H1 (cell line): ENCODE measurements at regions not wholly inside any gene's neighbourhood (a gene's known extent, or its start where the extent isn't known, plus 50 kb on each side); places are given as distances from the start of the nearest gene placed in this dataset.

Experiments used
- TF ChIP-seq, protein P1 (sequence below): IDR thresholded peaks from 2 replicates; pipeline ENCODE4 v1.6.1; 2012; ENCODE audit warnings: inconsistent platforms
- TF ChIP-seq, protein P2 (sequence below), 3 experiments: IDR thresholded peaks; 1 replicate in 2 of 3; 2 replicates in 1 of 3; pipeline versions ENCODE4 v1.5.1 to v1.6.1; 2011; ENCODE audit warnings: low read length in 3 of 3, mild to moderate bottlenecking in 3 of 3, inconsistent platforms in 2 of 3, low read depth in 1 of 3, moderate library complexity in 1 of 3; ENCODE audit not compliant: insufficient read depth in 1 of 3; ENCODE audit errors: control extremely low read depth in 1 of 3

DNA sequence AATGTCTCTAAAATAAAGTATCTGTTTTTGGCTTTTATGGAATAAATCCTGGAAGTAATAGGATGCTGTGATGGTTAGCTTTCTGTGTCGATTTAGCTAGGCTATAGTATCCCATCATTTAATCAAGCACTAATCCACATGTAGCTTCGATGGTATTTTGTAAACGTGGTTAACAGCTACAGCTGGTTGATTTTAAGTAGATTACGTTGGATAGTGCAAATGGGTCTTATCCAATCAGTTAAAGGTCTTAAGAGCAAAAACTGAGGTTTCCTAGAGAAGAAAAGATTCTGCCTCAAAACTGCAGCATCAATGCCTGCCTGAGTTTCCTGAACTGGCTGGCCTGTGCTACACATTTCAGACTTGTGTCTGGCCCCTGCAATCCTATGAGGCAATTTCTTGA lies 314.2 kb upstream of the SORL1-AS1 start:
- TF ChIP-seq, protein P1, sequence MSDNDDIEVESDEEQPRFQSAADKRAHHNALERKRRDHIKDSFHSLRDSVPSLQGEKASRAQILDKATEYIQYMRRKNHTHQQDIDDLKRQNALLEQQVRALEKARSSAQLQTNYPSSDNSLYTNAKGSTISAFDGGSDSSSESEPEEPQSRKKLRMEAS = no peak
- TF ChIP-seq, protein P2, sequence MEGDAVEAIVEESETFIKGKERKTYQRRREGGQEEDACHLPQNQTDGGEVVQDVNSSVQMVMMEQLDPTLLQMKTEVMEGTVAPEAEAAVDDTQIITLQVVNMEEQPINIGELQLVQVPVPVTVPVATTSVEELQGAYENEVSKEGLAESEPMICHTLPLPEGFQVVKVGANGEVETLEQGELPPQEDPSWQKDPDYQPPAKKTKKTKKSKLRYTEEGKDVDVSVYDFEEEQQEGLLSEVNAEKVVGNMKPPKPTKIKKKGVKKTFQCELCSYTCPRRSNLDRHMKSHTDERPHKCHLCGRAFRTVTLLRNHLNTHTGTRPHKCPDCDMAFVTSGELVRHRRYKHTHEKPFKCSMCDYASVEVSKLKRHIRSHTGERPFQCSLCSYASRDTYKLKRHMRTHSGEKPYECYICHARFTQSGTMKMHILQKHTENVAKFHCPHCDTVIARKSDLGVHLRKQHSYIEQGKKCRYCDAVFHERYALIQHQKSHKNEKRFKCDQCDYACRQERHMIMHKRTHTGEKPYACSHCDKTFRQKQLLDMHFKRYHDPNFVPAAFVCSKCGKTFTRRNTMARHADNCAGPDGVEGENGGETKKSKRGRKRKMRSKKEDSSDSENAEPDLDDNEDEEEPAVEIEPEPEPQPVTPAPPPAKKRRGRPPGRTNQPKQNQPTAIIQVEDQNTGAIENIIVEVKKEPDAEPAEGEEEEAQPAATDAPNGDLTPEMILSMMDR (IDR thresholded peaks at IDR 0.05; ENCODE audit: control extremely low read depth in 1 of 3, insufficient read depth in 1 of 3, low read depth in 1 of 3, low read length in 3 of 3) = no peak
